ENCODE measurements at regions not wholly inside any gene's neighbourhood (a gene's known extent, or its start where the extent isn't known, plus 50 kb on each side); places are given as distances from the start of the nearest gene placed in this dataset.
"Not testable (repeated sequence)": the region's sequence is repeated elsewhere in the genome, so short reads cannot be mapped to it uniquely, and the experiment has no call there.

- no peak for DNase-seq
These were observed 547.3 kb upstream of the FANCL start for GRCh38 chr2:58788402-58788801.

GRCh38 chr2:58770846-58771245 lies 529.7 kb upstream of the FANCL start:
- DNase-seq, result no peak

DNA sequence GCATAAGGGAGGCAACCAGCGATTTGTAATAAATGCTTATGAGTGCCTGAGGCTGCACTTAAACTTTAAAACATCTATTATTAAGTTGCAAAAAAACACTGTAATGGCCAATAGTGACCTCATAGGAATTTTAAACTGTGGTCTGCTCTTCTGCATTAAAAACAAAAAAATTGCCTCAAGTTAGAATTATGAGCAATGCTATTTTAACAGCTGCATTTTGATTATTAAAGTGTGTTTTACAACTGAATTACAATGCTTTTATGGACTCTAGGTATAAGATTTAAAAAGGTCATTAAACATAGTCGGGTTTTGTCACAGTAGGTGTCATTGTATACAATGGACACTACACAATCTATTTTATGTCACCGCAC lies 528.7 kb upstream of the FANCL start:
- no peak for DNase-seq

DNA sequence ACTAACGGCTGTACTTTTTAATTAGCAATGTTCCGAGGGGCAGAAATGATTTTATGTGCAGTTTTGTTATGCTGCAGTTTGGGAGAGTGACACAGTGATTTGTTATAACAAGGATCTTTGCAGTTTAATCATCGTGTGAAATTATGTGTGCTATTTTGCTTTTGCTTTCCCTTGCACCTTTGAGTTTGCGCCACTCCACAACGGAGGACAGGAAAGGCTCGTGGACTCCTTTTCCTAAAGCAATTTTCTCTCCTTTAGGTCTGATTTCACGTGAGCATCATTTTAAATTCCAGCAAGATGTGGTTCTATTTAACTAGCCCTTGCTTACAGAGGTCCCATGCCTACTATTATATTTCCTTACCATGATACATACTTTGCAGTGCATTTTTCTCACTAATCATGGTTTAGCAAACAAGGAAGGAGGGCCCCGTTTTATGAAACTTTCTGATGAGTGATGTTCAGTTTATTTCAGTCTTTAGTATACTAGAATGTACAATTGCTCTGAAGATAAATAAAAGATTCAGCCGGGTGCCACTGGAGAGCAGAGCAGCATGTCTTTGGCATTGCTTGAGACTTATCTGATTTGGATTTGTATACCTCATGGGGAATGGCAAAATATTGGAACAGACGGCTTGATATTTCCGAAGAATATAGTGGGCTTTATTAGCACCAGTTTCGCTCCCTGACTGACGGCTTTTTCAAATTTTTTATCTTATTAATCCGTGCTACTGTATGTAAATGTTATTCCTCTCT lies 528.2 kb upstream of the FANCL start:
- no peak for DNase-seq

- DNase-seq, result no peak
These were observed 527.6 kb upstream of the FANCL start for GRCh38 chr2:58768715-58769080.

- DNase-seq, result peak; percentile 30
These were observed 526.9 kb upstream of the FANCL start for GRCh38 chr2:58767828-58768714.

DNA sequence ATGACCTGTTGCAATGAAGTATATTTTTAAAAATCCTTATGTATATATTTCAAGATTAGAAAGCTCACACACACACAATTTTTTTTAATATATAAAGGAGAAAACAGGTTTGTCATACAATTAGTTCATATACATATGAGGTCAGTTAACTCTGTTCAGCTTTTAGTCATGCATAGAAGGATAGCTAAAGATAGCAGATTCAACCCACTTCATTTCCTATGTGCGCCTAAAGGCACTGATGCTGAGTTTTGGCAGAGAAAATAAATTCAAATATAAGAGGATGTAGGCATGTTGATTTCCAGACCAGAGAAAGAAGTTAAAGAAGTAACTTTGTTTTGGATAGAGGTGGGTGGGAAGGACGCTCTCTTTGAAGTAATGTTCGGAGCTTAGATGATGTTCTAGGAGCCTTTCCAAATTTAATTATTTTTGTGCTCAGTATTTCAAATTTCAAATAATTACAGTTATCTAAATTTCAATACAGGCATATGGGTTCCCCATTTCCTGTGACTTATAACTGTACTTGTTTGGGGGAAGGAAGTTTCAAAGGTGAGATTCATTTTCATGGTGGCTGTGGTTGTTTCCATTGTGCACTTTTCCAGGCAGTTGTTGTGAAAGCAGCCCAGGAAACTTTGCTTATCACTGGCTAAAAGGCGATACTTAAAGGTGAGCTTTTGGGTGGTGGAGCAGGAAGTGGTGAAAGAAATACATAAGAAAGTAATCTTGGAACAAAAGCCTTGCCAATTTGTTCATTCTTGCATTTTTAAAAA lies 523.4 kb upstream of the FANCL start:
- DNase-seq, result no peak

- DNase-seq, result peak; percentile 65
These were observed 521.2 kb upstream of the FANCL start for GRCh38 chr2:58762176-58762781.

DNA sequence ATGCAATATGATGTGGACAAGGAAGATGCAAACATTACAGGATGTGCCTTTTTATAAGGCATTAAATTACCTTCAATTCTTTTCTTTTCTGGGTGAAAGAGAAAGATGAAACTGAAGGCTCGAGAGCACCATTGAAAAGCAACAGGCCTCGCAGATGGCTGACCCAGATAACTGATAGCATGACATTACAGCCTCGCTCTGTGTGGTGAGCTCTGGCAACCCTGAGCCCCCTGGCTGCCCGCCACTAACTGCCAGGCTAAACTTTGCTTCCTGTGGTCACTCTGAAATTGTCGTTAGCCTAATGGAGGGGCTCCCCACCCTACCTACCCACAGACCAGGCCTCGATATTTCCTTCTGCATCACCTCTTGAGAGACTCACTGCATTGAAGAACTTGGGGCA lies 516.8 kb upstream of the FANCL start:
- no peak for DNase-seq

- no peak for DNase-seq
These were observed 515.2 kb upstream of the FANCL start for GRCh38 chr2:58756336-58756735.

- not testable (repeated sequence) for DNase-seq
These were observed 511.4 kb upstream of the FANCL start for GRCh38 chr2:58752507-58752906.

GRCh38 chr2:58751676-58752075 lies 510.6 kb upstream of the FANCL start:
- not testable (repeated sequence) for DNase-seq

- no peak for DNase-seq
These were observed 507.9 kb upstream of the FANCL start for GRCh38 chr2:58749041-58749440.

GRCh38 chr2:58745334-58745733 lies 504.2 kb upstream of the FANCL start:
- not testable (repeated sequence) for DNase-seq

DNA sequence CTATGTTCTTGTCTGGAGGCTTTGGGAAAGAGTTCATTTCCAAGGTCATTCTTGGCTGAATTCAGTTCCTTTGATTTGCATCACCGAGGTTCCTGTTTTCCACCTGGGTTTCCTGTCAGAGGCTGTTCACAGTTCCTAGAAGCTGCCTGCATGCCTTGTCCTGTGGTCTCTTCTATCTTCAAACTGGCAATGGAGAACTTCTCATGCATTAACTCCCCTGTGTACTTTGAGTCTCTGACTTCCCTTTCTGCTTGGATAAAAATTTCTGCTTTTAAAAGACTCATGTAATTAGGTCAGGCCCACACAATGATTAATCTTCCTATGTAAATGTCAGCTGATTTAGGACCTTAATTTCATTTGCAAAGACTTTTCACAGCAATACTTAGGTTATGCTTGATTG lies 499.3 kb upstream of the FANCL start:
- no peak for DNase-seq

DNA sequence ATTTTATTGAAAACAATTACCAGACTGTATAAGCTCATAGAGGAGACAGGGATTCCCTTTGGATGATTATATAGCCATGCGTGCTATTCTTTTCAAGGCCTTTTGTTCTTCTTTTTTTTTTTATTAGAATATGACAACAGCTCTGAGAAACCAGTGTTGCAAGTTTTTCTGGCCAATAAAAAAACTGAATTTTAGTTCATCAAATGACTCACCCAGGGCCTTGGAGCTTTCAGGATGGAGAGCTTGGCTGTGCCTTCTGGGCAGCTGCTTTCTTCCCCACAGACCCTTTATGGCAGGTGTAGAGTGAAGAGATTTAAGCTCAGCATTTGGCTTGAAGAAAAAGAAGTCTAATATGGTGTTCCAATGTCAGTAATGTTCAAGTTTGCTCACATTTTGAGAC lies 497.9 kb upstream of the FANCL start:
- no peak for DNase-seq

DNA sequence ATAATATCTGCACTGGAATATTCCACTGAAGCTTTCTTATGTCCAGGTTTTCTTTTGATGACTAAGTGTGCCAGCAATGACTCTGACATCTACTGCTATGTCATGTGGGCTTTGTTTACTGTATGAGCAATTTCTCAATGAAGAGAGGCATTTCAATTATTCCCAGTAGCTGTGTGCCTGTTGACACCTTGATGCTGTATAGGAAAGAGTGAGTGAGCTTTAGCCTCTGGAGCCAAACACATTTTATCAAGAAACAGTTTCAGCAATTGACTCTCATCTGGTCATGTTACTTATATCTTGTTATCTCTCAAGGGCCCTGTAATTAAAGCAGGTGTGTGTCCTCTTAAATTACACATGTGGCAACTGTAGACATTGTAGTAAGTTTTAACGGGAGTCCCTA lies 493.2 kb upstream of the FANCL start:
- no peak for DNase-seq

DNA sequence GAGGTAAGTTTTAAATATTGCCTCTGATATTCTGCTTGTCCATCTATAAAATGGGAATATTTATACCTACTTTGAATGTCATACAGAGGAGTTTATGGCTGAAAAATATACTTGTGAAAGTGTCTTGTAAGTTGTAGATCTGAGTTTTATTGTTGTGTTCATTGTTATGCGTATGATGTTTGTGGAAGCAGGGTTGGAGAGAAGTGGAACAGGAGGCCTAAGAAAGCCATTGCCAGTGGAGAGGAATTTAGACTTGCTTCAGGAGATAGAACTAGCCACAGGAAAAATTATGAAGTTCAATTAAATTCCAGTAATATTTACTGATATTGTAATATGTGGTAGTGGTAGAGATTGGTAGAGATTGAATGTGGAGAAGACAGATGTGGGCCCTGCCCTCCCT lies 491.9 kb upstream of the FANCL start:
- DNase-seq, result no peak

GRCh38 chr2:58731488-58731869 lies 490.4 kb upstream of the FANCL start:
- no peak for DNase-seq

GRCh38 chr2:58730764-58731487 lies 489.8 kb upstream of the FANCL start:
- DNase-seq, result no peak

DNA sequence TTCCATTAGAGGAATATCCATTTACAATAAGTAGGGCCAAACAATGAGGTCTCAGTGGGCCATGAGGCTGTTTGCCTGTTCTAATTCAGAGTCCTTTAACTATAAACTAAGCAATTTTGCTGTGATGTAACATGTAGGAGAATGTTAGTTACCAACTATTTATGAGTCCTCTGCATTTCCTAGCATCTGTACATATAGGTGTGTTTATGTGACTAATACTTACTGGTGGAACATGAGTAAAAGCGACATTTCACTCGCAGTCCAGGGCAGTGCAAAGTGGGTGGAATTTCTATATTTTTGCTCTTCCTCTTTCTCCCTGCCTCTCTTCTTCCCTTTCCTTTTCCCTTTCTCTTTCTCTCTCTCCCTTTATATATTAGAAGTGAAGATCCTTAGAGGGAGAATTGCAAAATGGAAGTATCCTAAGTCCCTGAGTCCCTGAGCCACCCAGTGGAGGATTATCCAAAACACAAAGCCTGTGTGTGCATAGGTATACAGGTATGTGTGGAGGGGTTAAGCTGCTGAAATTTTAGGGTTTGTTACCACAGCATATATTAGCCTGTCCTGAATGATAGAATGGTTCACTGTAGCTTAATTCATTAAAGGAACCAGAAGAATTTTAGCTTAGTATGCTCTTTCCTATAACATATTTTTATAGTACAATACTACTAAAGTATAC lies 487.0 kb upstream of the FANCL start:
- no peak for DNase-seq
